Transverse colon (tissue), 4 donors: ENCODE measurements at regions not wholly inside any gene's neighbourhood (a gene's known extent, or its start where the extent isn't known, plus 50 kb on each side); places are given as distances from the start of the nearest gene placed in this dataset.

Experiments
- DNase-seq: peaks from one replicate; pipeline ENCODE4 v3.0.0-alpha.2; 2019
- H3K27ac ChIP-seq, 4 donors: fragments of 200-600 bp; sonication (generic); 2 replicates each; pipeline ENCODE4 v1.5.1; 2016 to 2018; ENCODE audit warnings: inconsistent platforms in 4 of 4
- H3K27me3 ChIP-seq: fragments of 200-600 bp; sonication (generic); 2 replicates; pipeline ENCODE4 v1.5.1; 2017; ENCODE audit warnings: inconsistent platforms
- H3K36me3 ChIP-seq, 4 donors: fragments of 200-600 bp; sonication (generic); 2 replicates each; pipeline ENCODE4 v1.5.1; 2017 to 2019; ENCODE audit warnings: inconsistent platforms in 4 of 4
- H3K4me1 ChIP-seq, 4 donors: fragments of 200-600 bp; sonication (generic); 2 replicates each; pipeline ENCODE4 v1.5.1; 2017 to 2020; ENCODE audit warnings: inconsistent platforms in 4 of 4
- H3K4me3 ChIP-seq, 4 donors: fragments of 200-600 bp; sonication (generic); 1 replicate in 1 of 4; 2 replicates in 3 of 4; pipeline versions ENCODE4 v1.5.1 to v1.6.1; 2017 to 2019; ENCODE audit warnings: inconsistent platforms in 4 of 4
- H3K9me3 ChIP-seq, 2 donors: fragments of 200-600 bp; sonication (generic); 2 replicates each; pipeline ENCODE4 v1.5.1; 2017 to 2019; ENCODE audit warnings: inconsistent platforms in 2 of 2
- EP300 ChIP-seq: sonication (generic); formaldehyde crosslinking; IDR thresholded peaks from one replicate; pipeline ENCODE4 v1.6.1; 2017; ENCODE audit warnings: antibody characterized with exemption, low read depth
- POLR2A ChIP-seq: fragments of 450-650 bp; IDR thresholded peaks from one replicate; pipeline ENCODE4 v1.6.1; 2016; ENCODE audit warnings: antibody characterized with exemption, mild to moderate bottlenecking, moderate library complexity
- POLR2AphosphoS5 ChIP-seq, 3 donors: sonication (generic); formaldehyde crosslinking; IDR thresholded peaks; one replicate each; pipeline ENCODE4 v1.6.1; 2016; ENCODE audit warnings: antibody characterized with exemption in 3 of 3
- WGBS, 2 donors: methylation state at CpG; one replicate each; pipeline ENCODE4 v1.1.5; 2018; ENCODE audit warnings: low coverage in 1 of 2; 5-methylcytosine and 5-hydroxymethylcytosine counted together
- in situ Hi-C, 4 donors: fragments of 200-750 bp; cut with MboI; loops; one replicate each; pipeline versions ENCODE4 v1.15.0 to v1.15.1; 2017; ENCODE audit warnings: low sequenced_read_pairs in 3 of 4, low pct_ligation_motif_present in 1 of 4, low pct_unique_long_range_greater_than_20kb in 1 of 4
- intact Hi-C: fragments of 100-400 bp; cut with DNase I; formaldehyde crosslinking; loops from one replicate; pipeline ENCODE4 v1.15.1; 2023; ENCODE audit warnings: low total_unique reads
- TF ChIP-seq, protein P1 (sequence below), 5 experiments: fragments of 200-600 bp in 3 of 5; fragments of 450-650 bp in 2 of 5; sonication (generic) in 3 of 5; IDR thresholded peaks; 1 replicate in 2 of 5; 2 replicates in 3 of 5; pipeline ENCODE4 v1.5.1; 2016 to 2017; ENCODE audit warnings: antibody characterized with exemption in 5 of 5, inconsistent platforms in 3 of 5, mild to moderate bottlenecking in 2 of 5, moderate library complexity in 1 of 5

DNA sequence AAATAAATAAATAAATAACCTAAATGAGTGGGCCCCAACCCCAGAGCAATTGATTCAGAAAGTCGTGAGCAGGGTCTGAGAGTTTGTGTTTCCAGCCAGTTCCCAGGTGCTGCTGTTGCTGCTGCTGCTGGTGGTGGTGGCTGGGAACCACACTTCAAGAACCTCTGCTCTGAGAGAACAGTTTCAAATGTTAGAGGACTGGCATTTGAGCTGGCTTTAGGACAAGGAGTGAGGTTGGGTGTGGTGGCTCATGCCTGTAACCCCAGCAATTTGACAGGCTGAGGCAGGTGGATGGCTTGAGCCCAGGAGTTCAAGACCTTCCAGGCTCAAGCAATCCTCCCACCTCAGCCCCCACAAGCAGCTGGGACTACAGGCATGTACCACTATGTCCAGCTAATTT lies 123.1 kb upstream of the UBE2E1 start:
- Histone ChIP-seq H3K27me3 (no peaks in the 10 kb centered on the region), H3K4me3 (no peak overlapping the region), H3K4me1 (peaks cover 5 to 14% (median 11%) of the 10 kb centered on the region in 4 donors), H3K9me3 (no peaks in the 10 kb centered on the region), H3K27ac (no peak overlapping the region), H3K36me3 (no peaks in the 10 kb centered on the region)
- TF ChIP-seq POLR2AphosphoS5 (IDR thresholded peaks at IDR 0.05) (no peak), EP300 (no peak), POLR2A (no peak)
- TF ChIP-seq, protein P1, sequence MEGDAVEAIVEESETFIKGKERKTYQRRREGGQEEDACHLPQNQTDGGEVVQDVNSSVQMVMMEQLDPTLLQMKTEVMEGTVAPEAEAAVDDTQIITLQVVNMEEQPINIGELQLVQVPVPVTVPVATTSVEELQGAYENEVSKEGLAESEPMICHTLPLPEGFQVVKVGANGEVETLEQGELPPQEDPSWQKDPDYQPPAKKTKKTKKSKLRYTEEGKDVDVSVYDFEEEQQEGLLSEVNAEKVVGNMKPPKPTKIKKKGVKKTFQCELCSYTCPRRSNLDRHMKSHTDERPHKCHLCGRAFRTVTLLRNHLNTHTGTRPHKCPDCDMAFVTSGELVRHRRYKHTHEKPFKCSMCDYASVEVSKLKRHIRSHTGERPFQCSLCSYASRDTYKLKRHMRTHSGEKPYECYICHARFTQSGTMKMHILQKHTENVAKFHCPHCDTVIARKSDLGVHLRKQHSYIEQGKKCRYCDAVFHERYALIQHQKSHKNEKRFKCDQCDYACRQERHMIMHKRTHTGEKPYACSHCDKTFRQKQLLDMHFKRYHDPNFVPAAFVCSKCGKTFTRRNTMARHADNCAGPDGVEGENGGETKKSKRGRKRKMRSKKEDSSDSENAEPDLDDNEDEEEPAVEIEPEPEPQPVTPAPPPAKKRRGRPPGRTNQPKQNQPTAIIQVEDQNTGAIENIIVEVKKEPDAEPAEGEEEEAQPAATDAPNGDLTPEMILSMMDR (IDR thresholded peaks at IDR 0.05) = no peak
- intact Hi-C loops = no loop called here
- WGBS, 2 donors = 60 to 67% methylated on average over 1 of the region's 1 CpG
- in situ Hi-C loops = no loop called here
- DNase-seq = no peak

DNA sequence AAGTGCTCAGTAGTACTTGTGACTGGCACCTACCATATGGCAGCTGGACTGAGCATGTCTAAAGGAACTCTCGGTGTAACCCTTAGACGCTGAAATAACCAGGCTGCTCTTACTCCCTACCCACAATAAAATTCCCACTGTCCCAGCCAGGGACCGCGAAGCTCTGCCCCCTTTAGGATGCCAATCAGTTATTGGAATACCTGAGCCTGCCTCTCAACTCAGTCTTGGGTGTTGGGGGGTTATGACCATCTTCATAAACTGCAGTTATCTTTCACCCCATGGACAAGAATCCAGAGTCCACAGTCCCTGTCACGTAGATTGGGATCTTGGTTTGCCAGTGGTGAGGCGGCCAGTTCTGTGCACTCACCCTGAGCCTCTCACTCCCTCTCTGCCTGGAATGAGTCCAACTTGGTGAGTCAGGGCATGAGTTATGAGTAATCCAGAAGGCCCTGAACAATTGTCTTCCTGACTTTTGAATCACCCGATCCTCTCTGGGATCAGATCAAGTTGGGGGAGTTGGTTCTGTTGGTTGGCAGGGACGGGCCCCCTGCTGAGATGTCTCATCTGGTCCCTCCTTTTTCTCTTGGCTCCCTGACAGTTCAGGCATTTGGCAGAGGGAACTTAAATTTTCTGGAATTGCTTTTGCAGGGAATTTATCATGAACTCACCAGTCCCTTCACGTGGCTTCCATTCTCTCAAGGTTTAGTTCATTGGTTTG lies 120.1 kb upstream of the UBE2E1 start:
- Histone ChIP-seq H3K36me3 (no peaks in the 10 kb centered on the region), H3K4me3 (no peak overlapping the region), H3K27me3 (no peaks in the 10 kb centered on the region), H3K27ac (peak overlapping the region in 3 of 4 donors; percentile 35 to 36 (median 35)), H3K9me3 (peaks cover 5 to 6% of the 10 kb centered on the region in 2 donors), H3K4me1 (peaks cover 5 to 14% (median 11%) of the 10 kb centered on the region in 4 donors)
- peak; percentile 88 for DNase-seq
- in situ Hi-C loops (no loop called here), intact Hi-C loops (no loop called here)
- TF ChIP-seq POLR2AphosphoS5 (IDR thresholded peaks at IDR 0.05) (peak; percentile 23 to 74 (median 73)), EP300 (no peak)
- 45% methylated on average over 9 of the region's 9 CpGs; no CpG with 5 or more reads in 1 of the 2 donors for WGBS, 2 donors

DNA sequence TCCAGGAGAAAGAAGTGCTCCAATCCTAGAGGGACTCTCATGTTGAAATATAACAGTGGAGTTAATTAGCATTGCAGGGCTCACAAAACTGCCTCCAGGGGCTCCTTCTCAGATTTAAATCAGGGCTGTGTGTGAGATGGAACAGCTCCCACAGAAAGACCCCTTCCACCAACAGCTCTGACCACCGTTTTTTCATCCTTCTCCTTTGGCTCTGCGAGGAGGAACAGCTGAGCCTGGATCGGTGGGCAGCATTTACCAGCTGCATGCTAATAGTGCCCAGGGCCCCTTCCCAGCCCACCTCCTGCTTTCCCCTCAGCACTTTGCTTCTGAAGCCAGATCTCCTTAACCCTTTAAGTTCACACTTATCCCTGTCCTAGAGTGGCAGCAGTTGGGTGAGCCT lies 119.2 kb upstream of the UBE2E1 start:
- 89% methylated on average over 3 of the region's 3 CpGs; no CpG with 5 or more reads in 1 of the 2 donors for WGBS, 2 donors
- TF ChIP-seq EP300 (no peak), POLR2A (no peak)
- TF ChIP-seq, protein P1 (IDR thresholded peaks at IDR 0.05) = no peak
- peak overlapping the region in 1 of 4 donors; percentile 35 for H3K27ac ChIP-seq
- no peak overlapping the region for H3K4me3 ChIP-seq
- no peak for DNase-seq
- in situ Hi-C loops = no loop called here
- H3K9me3 ChIP-seq = peaks cover 5 to 6% of the 10 kb centered on the region in 2 donors
- H3K27me3 ChIP-seq = no peaks in the 10 kb centered on the region
- intact Hi-C loops = no loop called here
- H3K36me3 ChIP-seq = no peaks in the 10 kb centered on the region
- peaks cover 5 to 14% (median 11%) of the 10 kb centered on the region in 4 donors for H3K4me1 ChIP-seq

DNA sequence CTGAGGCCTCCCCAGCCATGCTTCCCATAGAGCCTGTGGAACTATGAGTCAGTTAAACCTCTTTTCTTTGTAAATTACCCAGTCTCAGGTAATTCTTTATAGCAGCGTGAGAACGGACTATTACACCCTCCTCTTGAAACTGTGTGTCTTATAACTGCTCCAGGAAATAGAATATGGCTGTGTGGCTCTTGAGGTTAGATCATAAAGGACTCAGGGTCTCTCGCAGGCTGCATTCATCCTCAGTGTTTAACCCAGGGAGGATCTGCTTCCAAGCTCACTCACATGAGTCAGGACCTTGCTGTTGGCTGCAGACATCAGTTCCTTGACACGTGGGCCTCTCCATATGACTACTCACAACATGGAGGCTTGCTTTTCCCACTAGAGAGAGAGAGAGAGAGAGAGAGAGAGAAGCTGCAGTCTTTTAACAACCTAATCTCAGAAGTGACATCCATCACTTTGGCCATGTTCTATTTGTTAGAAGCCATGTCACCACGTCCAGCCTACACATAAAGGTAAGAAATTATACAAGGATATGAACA lies 114.3 kb upstream of the UBE2E1 start:
- no peak for DNase-seq
- Histone ChIP-seq H3K9me3 (peaks cover 5 to 6% of the 10 kb centered on the region in 2 donors), H3K4me3 (no peak overlapping the region), H3K27ac (no peak overlapping the region), H3K27me3 (no peaks in the 10 kb centered on the region), H3K4me1 (peaks cover 0 to 5% (median 4%) of the 10 kb centered on the region in 4 donors), H3K36me3 (no peaks in the 10 kb centered on the region)
- intact Hi-C loops (no loop called here), in situ Hi-C loops (no loop called here)
- 84 to 93% methylated on average over 4 to 5 of the region's 5 CpGs for WGBS, 2 donors
- TF ChIP-seq, protein P1 (IDR thresholded peaks at IDR 0.05) = no peak
- TF ChIP-seq POLR2AphosphoS5 (IDR thresholded peaks at IDR 0.05) (no peak), POLR2A (no peak), EP300 (no peak)
